Osteoblast (primary cell): ENCODE measurements at regions not wholly inside any gene's neighbourhood (a gene's known extent, or its start where the extent isn't known, plus 50 kb on each side); places are given as distances from the start of the nearest gene placed in this dataset.

Experiments
- DNase-seq: peaks from one replicate; pipeline ENCODE4 v3.0.0; 2011; ENCODE audit warnings: low spot score, mixed read lengths; ENCODE audit not compliant: insufficient read length; ENCODE audit errors: missing footprints
- H2AFZ ChIP-seq: 2 replicates; pipeline ENCODE4 v1.6.0; 2011; ENCODE audit warnings: mild to moderate bottlenecking, low read length
- H3K27ac ChIP-seq: 2 replicates; pipeline ENCODE4 v1.5.1; 2011; ENCODE audit warnings: mild to moderate bottlenecking, low read depth, low read length, moderate library complexity
- H3K27me3 ChIP-seq: 2 replicates; pipeline ENCODE4 v1.6.0; 2012; ENCODE audit warnings: mild to moderate bottlenecking, control low read depth, inconsistent platforms, low read length, moderate library complexity; ENCODE audit not compliant: insufficient read depth
- H3K36me3 ChIP-seq: 2 replicates; pipeline ENCODE4 v1.5.1; 2011; ENCODE audit warnings: mild to moderate bottlenecking, low read length, control low read depth, moderate library complexity; ENCODE audit not compliant: insufficient read depth
- H3K4me1 ChIP-seq: 2 replicates; pipeline ENCODE4 v1.5.1; 2011; ENCODE audit warnings: mild to moderate bottlenecking, low read length, control low read depth, moderate library complexity; ENCODE audit not compliant: insufficient read depth
- H3K4me2 ChIP-seq: 2 replicates; pipeline ENCODE4 v1.6.0; 2011; ENCODE audit warnings: mild to moderate bottlenecking, low read length; ENCODE audit not compliant: insufficient read depth
- H3K4me3 ChIP-seq: fragments of 200-600 bp; sonication (generic); 3 replicates; pipeline ENCODE4 v1.5.1; 2012; ENCODE audit warnings: mild to moderate bottlenecking, low read length, inconsistent platforms; ENCODE audit not compliant: insufficient read depth
- H3K79me2 ChIP-seq: 2 replicates; pipeline ENCODE4 v1.6.0; 2012; ENCODE audit warnings: mild to moderate bottlenecking, low read length, control low read depth, inconsistent platforms; ENCODE audit not compliant: insufficient read depth
- H3K9me3 ChIP-seq: 2 replicates; pipeline ENCODE4 v1.5.1; 2011; ENCODE audit warnings: low read depth, low read length, control low read depth
- H4K20me1 ChIP-seq: 2 replicates; pipeline ENCODE4 v1.6.0; 2012; ENCODE audit warnings: mild to moderate bottlenecking, low read length, control low read depth; ENCODE audit not compliant: insufficient read depth
- CTCF ChIP-seq: IDR thresholded peaks from 2 replicates; pipeline ENCODE4 v1.5.1; 2011; ENCODE audit warnings: mild to moderate bottlenecking, low read depth, low read length, moderate library complexity; ENCODE audit errors: extremely low read depth

- no peaks in the 10 kb centered on the region for H3K79me2 ChIP-seq
- no peaks in the 10 kb centered on the region for H3K36me3 ChIP-seq
- H2AFZ ChIP-seq = no peak overlapping the region
- TF ChIP-seq CTCF = no peak
- H4K20me1 ChIP-seq = no peaks in the 10 kb centered on the region
- H3K27ac ChIP-seq = no peak overlapping the region
- no peak for DNase-seq
- H3K4me2 ChIP-seq = no peak overlapping the region
- no peaks in the 10 kb centered on the region for H3K27me3 ChIP-seq
- no peak overlapping the region for H3K4me3 ChIP-seq
- H3K9me3 ChIP-seq = peaks cover 3% of the 10 kb centered on the region
- no peaks in the 10 kb centered on the region for H3K4me1 ChIP-seq
Observed at GRCh38 chr2:83587309-83587708, 871.8 kb downstream of the SUCLG1 start.

- no peak for DNase-seq
- H3K4me2 ChIP-seq = no peak overlapping the region
- H2AFZ ChIP-seq = no peak overlapping the region
- H3K36me3 ChIP-seq = no peaks in the 10 kb centered on the region
- H3K27ac ChIP-seq = no peak overlapping the region
- H4K20me1 ChIP-seq = no peaks in the 10 kb centered on the region
- no peak for TF ChIP-seq CTCF
- no peaks in the 10 kb centered on the region for H3K27me3 ChIP-seq
- no peaks in the 10 kb centered on the region for H3K79me2 ChIP-seq
- H3K4me1 ChIP-seq = no peaks in the 10 kb centered on the region
- H3K9me3 ChIP-seq = peaks cover 3% of the 10 kb centered on the region
- H3K4me3 ChIP-seq = no peak overlapping the region
Observed at GRCh38 chr2:83585250-83585649, 873.8 kb downstream of the SUCLG1 start.

GRCh38 chr2:83584672-83585071 lies 874.4 kb downstream of the SUCLG1 start:
- no peak for DNase-seq

DNA sequence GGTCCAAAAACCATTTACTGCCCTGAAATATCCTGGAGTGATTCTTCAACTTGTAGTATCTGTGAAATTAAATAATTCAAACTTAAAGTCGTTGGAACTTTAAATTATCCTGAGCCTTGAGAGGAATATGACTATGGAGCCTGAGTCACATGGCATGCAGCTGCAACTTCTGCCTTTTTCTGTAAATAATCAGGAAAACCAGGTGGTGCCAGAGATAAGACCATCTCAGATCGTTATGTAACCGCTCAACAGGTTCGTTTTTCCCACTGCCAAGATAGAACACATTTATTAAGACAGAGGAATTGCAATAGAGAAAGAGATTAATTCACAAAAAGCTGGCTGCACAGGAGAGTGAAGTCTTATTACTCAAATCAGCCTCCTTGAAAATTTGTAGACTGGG lies 876.5 kb downstream of the SUCLG1 start:
- H4K20me1 ChIP-seq = no peaks in the 10 kb centered on the region
- H3K4me3 ChIP-seq = no peak overlapping the region
- TF ChIP-seq CTCF = no peak
- no peak overlapping the region for H2AFZ ChIP-seq
- H3K4me1 ChIP-seq = no peaks in the 10 kb centered on the region
- no peak overlapping the region for H3K27ac ChIP-seq
- no peak for DNase-seq
- H3K4me2 ChIP-seq = no peak overlapping the region
- H3K27me3 ChIP-seq = no peaks in the 10 kb centered on the region
- H3K79me2 ChIP-seq = no peaks in the 10 kb centered on the region
- H3K9me3 ChIP-seq = no peaks in the 10 kb centered on the region
- H3K36me3 ChIP-seq = no peaks in the 10 kb centered on the region

More at GRCh38 chr2:83584672-83585071, 874.4 kb downstream of the SUCLG1 start:
- Histone ChIP-seq H3K36me3 (no peaks in the 10 kb centered on the region), H3K4me2 (no peak overlapping the region), H3K79me2 (no peaks in the 10 kb centered on the region), H3K27ac (no peak overlapping the region), H3K4me1 (no peaks in the 10 kb centered on the region), H3K9me3 (peaks cover 3% of the 10 kb centered on the region), H4K20me1 (no peaks in the 10 kb centered on the region), H3K27me3 (no peaks in the 10 kb centered on the region), H2AFZ (no peak overlapping the region), H3K4me3 (no peak overlapping the region)
- TF ChIP-seq CTCF = no peak
